ENCODE measurements at regions not wholly inside any gene's neighbourhood (a gene's known extent, or its start where the extent isn't known, plus 50 kb on each side); places are given as distances from the start of the nearest gene placed in this dataset.

- no peaks in the 10 kb centered on the region for H3K36me3 ChIP-seq (ENCODE audit: control insufficient read depth, insufficient read depth, low read length)
- BruUV-seq (replicated peaks) = no TSS peak
- no peak overlapping the region for H3K4me3 ChIP-seq (ENCODE audit: low read depth, low read length)
- peaks cover 2% of the 10 kb centered on the region for H3K27me3 Mint-ChIP-seq (ENCODE audit: insufficient read depth, unreplicated experiment)
- peaks cover 20% of the 10 kb centered on the region for H3K9me3 Mint-ChIP-seq (ENCODE audit: unreplicated experiment)
- ChIA-PET CTCF (no interaction called here), POLR2A (no interaction called here)
- H3K27me3 ChIP-seq (replicated peaks; ENCODE audit: control insufficient read depth, insufficient read depth, low read length) = no peaks in the 10 kb centered on the region
- H3K36me3 Mint-ChIP-seq (ENCODE audit: insufficient read depth, unreplicated experiment) = no peaks in the 10 kb centered on the region
- no peak overlapping the region for H3K4me3 Mint-ChIP-seq (ENCODE audit: unreplicated experiment)
- no peak for DNase-seq
- intact Hi-C loops (cut with micrococcal nuclease; ENCODE audit: unreplicated experiment) = no loop called here
- no peak overlapping the region for H3K27ac Mint-ChIP-seq (ENCODE audit: unreplicated experiment)
- TF ChIP-seq CTCF (IDR thresholded peaks at IDR 0.05; ENCODE audit: insufficient read depth in 1 of 2, low read depth in 1 of 2, low read length in 1 of 2, severe bottlenecking in 1 of 2, unreplicated experiment in 1 of 2) = no peak
- no peaks in the 10 kb centered on the region for H3K9me3 ChIP-seq
- H3K4me1 Mint-ChIP-seq (ENCODE audit: low read depth, unreplicated experiment) = no peaks in the 10 kb centered on the region
- no peaks in the 10 kb centered on the region for H3K4me1 ChIP-seq
Observed at GRCh38 chr4:178165251-178165950, 723.2 kb upstream of the AGA start.

- H3K36me3 Mint-ChIP-seq (ENCODE audit: insufficient read depth, unreplicated experiment) = no peaks in the 10 kb centered on the region
- H3K27me3 Mint-ChIP-seq (ENCODE audit: insufficient read depth, unreplicated experiment) = peaks cover 2% of the 10 kb centered on the region
- TF ChIP-seq CTCF (IDR thresholded peaks at IDR 0.05; ENCODE audit: insufficient read depth in 1 of 2, low read depth in 1 of 2, low read length in 1 of 2, severe bottlenecking in 1 of 2, unreplicated experiment in 1 of 2) = no peak
- CTCF ChIA-PET = no interaction called here
- H3K4me3 Mint-ChIP-seq (ENCODE audit: unreplicated experiment) = no peak overlapping the region
- BruUV-seq (replicated peaks) = no TSS peak
- Histone ChIP-seq H3K27me3 (replicated peaks; ENCODE audit: control insufficient read depth, insufficient read depth, low read length) (no peaks in the 10 kb centered on the region), H3K36me3 (ENCODE audit: control insufficient read depth, insufficient read depth, low read length) (no peaks in the 10 kb centered on the region), H3K9me3 (no peaks in the 10 kb centered on the region), H3K4me1 (no peaks in the 10 kb centered on the region), H3K4me3 (ENCODE audit: low read depth, low read length) (no peak overlapping the region)
- no peak for DNase-seq
- no peaks in the 10 kb centered on the region for H3K4me1 Mint-ChIP-seq (ENCODE audit: low read depth, unreplicated experiment)
- intact Hi-C loops (cut with micrococcal nuclease; ENCODE audit: unreplicated experiment) = no loop called here
- POLR2A ChIA-PET = no interaction called here
- H3K27ac Mint-ChIP-seq (ENCODE audit: unreplicated experiment) = no peak overlapping the region
- H3K9me3 Mint-ChIP-seq (ENCODE audit: unreplicated experiment) = peaks cover 14% of the 10 kb centered on the region
Observed at GRCh38 chr4:178165951-178166308, 723.7 kb upstream of the AGA start.

- no peak overlapping the region for H3K4me3 Mint-ChIP-seq (ENCODE audit: unreplicated experiment)
- H3K9me3 Mint-ChIP-seq (ENCODE audit: unreplicated experiment) = no peaks in the 10 kb centered on the region
- no peaks in the 10 kb centered on the region for H3K4me1 Mint-ChIP-seq (ENCODE audit: low read depth, unreplicated experiment)
- no peak overlapping the region for H3K27ac Mint-ChIP-seq (ENCODE audit: unreplicated experiment)
- TF ChIP-seq CTCF (IDR thresholded peaks at IDR 0.05; ENCODE audit: insufficient read depth in 1 of 2, low read depth in 1 of 2, low read length in 1 of 2, severe bottlenecking in 1 of 2, unreplicated experiment in 1 of 2) = no peak
- H3K9me3 ChIP-seq = no peaks in the 10 kb centered on the region
- BruUV-seq (replicated peaks) = no TSS peak
- no peaks in the 10 kb centered on the region for H3K36me3 ChIP-seq (ENCODE audit: control insufficient read depth, insufficient read depth, low read length)
- DNase-seq = no peak
- no peaks in the 10 kb centered on the region for H3K36me3 Mint-ChIP-seq (ENCODE audit: insufficient read depth, unreplicated experiment)
- no peaks in the 10 kb centered on the region for H3K27me3 Mint-ChIP-seq (ENCODE audit: insufficient read depth, unreplicated experiment)
- POLR2A ChIA-PET = no interaction called here
- H3K27me3 ChIP-seq (replicated peaks; ENCODE audit: control insufficient read depth, insufficient read depth, low read length) = no peaks in the 10 kb centered on the region
- no peak overlapping the region for H3K4me3 ChIP-seq (ENCODE audit: low read depth, low read length)
- intact Hi-C loops (cut with micrococcal nuclease; ENCODE audit: unreplicated experiment) = no loop called here
- CTCF ChIA-PET = no interaction called here
- H3K4me1 ChIP-seq = no peaks in the 10 kb centered on the region
Observed at GRCh38 chr4:178173771-178174170, 731.5 kb upstream of the AGA start.

All from Caco-2 (cell line).